ENCODE measurements at regions not wholly inside any gene's neighbourhood (a gene's known extent, or its start where the extent isn't known, plus 50 kb on each side); places are given as distances from the start of the nearest gene placed in this dataset.
"Not testable (repeated sequence)": the region's sequence is repeated elsewhere in the genome, so short reads cannot be mapped to it uniquely, and the experiment has no call there.

DNA sequence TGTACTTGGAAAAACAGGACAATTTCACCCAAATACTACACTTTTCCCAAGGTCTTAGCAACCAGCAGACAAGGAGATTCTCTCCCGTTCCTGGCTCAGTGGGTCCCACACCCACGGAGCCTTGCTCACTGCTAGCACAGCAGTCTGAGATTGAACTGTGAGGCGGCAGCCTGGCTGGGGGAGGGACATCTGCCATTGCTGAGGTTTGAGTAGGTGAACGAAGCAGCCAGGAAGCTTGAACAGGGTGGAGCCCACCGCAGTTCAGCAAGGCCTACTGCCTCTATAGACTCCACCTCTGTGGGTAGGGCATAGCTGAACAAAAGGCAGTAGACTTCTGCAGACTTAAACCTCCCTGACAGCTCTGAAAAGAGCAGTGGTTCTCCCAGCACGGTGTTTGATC is 166.5 kb upstream of the TTC29 start:
- TF ChIP-seq, protein P1, sequence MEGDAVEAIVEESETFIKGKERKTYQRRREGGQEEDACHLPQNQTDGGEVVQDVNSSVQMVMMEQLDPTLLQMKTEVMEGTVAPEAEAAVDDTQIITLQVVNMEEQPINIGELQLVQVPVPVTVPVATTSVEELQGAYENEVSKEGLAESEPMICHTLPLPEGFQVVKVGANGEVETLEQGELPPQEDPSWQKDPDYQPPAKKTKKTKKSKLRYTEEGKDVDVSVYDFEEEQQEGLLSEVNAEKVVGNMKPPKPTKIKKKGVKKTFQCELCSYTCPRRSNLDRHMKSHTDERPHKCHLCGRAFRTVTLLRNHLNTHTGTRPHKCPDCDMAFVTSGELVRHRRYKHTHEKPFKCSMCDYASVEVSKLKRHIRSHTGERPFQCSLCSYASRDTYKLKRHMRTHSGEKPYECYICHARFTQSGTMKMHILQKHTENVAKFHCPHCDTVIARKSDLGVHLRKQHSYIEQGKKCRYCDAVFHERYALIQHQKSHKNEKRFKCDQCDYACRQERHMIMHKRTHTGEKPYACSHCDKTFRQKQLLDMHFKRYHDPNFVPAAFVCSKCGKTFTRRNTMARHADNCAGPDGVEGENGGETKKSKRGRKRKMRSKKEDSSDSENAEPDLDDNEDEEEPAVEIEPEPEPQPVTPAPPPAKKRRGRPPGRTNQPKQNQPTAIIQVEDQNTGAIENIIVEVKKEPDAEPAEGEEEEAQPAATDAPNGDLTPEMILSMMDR (IDR thresholded peaks at IDR 0.05; ENCODE audit: insufficient read depth, low read length), result not testable (repeated sequence)
- not testable (repeated sequence) for TF ChIP-seq GABPA (IDR thresholded peaks at IDR 0.05; ENCODE audit: low read depth)
